ENCODE measurements at regions not wholly inside any gene's neighbourhood (a gene's known extent, or its start where the extent isn't known, plus 50 kb on each side); places are given as distances from the start of the nearest gene placed in this dataset.

DNA sequence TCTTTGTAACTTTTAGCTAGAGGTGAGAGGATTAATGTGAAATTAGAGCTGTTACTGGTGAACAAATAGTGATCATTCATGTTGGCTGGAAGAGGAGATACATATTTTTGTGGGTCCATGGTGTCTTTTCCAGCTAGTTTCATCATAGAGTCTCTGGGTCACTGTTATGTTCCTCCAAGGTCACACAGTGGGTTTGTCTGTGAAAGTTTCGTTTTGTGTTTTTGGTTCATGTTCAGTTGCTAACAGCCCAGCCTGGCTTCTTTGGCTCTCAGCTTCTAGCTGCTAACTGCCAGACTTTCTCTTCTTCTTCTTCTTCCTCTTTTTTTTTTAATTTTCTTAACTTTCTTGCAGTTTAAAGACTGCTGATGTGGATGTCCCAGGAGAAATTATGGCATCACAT, 480.0 kb upstream of the SYT4 start:
- no peak overlapping the region for H3K27ac ChIP-seq (ENCODE audit: low read depth in 1 of 2, low read length in 1 of 2)
- DNase-seq = no peak
- peaks cover 0 to 4% (median 0%) of the 10 kb centered on the region in 4 donors for H3K9me3 ChIP-seq (ENCODE audit: control insufficient read depth in 4 of 4, insufficient read depth in 3 of 4, low read length in 3 of 4)
- no peaks in the 10 kb centered on the region for H3K27me3 ChIP-seq (ENCODE audit: control insufficient read depth in 3 of 3, insufficient read depth in 3 of 3, low read length in 2 of 3)
- TF ChIP-seq, protein P1, sequence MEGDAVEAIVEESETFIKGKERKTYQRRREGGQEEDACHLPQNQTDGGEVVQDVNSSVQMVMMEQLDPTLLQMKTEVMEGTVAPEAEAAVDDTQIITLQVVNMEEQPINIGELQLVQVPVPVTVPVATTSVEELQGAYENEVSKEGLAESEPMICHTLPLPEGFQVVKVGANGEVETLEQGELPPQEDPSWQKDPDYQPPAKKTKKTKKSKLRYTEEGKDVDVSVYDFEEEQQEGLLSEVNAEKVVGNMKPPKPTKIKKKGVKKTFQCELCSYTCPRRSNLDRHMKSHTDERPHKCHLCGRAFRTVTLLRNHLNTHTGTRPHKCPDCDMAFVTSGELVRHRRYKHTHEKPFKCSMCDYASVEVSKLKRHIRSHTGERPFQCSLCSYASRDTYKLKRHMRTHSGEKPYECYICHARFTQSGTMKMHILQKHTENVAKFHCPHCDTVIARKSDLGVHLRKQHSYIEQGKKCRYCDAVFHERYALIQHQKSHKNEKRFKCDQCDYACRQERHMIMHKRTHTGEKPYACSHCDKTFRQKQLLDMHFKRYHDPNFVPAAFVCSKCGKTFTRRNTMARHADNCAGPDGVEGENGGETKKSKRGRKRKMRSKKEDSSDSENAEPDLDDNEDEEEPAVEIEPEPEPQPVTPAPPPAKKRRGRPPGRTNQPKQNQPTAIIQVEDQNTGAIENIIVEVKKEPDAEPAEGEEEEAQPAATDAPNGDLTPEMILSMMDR (IDR thresholded peaks at IDR 0.05; ENCODE audit: control extremely low read depth, extremely low read depth) = no peak
- no peak overlapping the region for H3K4me3 ChIP-seq
- H3K4me1 ChIP-seq (ENCODE audit: control insufficient read depth in 5 of 5, insufficient read depth in 5 of 5, low read length in 5 of 5) = no peaks in the 10 kb centered on the region
- 49 to 63% methylated on average over 1 of the region's 1 CpG for WGBS, 2 donors
- no peak for ATAC-seq (ENCODE audit: insufficient read depth, low FRiP score)
- H3K36me3 ChIP-seq (ENCODE audit: control insufficient read depth in 4 of 4, insufficient read depth in 4 of 4, low read length in 4 of 4) = no peaks in the 10 kb centered on the region
- no peak overlapping the region for H3K9ac ChIP-seq (ENCODE audit: insufficient read depth in 1 of 2, low read length in 2 of 2)

- H3K4me1 ChIP-seq (ENCODE audit: control insufficient read depth in 5 of 5, insufficient read depth in 5 of 5, low read length in 5 of 5) = no peaks in the 10 kb centered on the region
- no peak for ATAC-seq (ENCODE audit: insufficient read depth, low FRiP score)
- H3K4me3 ChIP-seq = no peak overlapping the region
- DNase-seq = no peak
- H3K36me3 ChIP-seq (ENCODE audit: control insufficient read depth in 4 of 4, insufficient read depth in 4 of 4, low read length in 4 of 4) = no peaks in the 10 kb centered on the region
- no peak overlapping the region for H3K27ac ChIP-seq (ENCODE audit: low read depth in 1 of 2, low read length in 1 of 2)
- H3K9me3 ChIP-seq (ENCODE audit: control insufficient read depth in 4 of 4, insufficient read depth in 3 of 4, low read length in 3 of 4) = peaks cover 0 to 7% (median 0%) of the 10 kb centered on the region in 4 donors
- no peaks in the 10 kb centered on the region for H3K27me3 ChIP-seq (ENCODE audit: control insufficient read depth in 3 of 3, insufficient read depth in 3 of 3, low read length in 2 of 3)
- TF ChIP-seq, protein P1 (IDR thresholded peaks at IDR 0.05; ENCODE audit: control extremely low read depth, extremely low read depth) = no peak
- no peak overlapping the region for H3K9ac ChIP-seq (ENCODE audit: insufficient read depth in 1 of 2, low read length in 2 of 2)
Observed at GRCh38 chr18:43758734-43759133, 481.4 kb upstream of the SYT4 start.

GRCh38 chr18:43760010-43760409, 482.7 kb upstream of the SYT4 start:
- Histone ChIP-seq H3K4me1 (ENCODE audit: control insufficient read depth in 5 of 5, insufficient read depth in 5 of 5, low read length in 5 of 5) (no peaks in the 10 kb centered on the region), H3K36me3 (ENCODE audit: control insufficient read depth in 4 of 4, insufficient read depth in 4 of 4, low read length in 4 of 4) (no peaks in the 10 kb centered on the region), H3K9me3 (ENCODE audit: control insufficient read depth in 4 of 4, insufficient read depth in 3 of 4, low read length in 3 of 4) (peaks cover 0 to 7% (median 0%) of the 10 kb centered on the region in 4 donors), H3K27me3 (ENCODE audit: control insufficient read depth in 3 of 3, insufficient read depth in 3 of 3, low read length in 2 of 3) (no peaks in the 10 kb centered on the region), H3K27ac (ENCODE audit: low read depth in 1 of 2, low read length in 1 of 2) (no peak overlapping the region), H3K4me3 (no peak overlapping the region), H3K9ac (ENCODE audit: insufficient read depth in 1 of 2, low read length in 2 of 2) (no peak overlapping the region)
- ATAC-seq (ENCODE audit: insufficient read depth, low FRiP score) (no peak), DNase-seq (no peak)
- TF ChIP-seq, protein P1 (IDR thresholded peaks at IDR 0.05; ENCODE audit: control extremely low read depth, extremely low read depth) = no peak

DNA sequence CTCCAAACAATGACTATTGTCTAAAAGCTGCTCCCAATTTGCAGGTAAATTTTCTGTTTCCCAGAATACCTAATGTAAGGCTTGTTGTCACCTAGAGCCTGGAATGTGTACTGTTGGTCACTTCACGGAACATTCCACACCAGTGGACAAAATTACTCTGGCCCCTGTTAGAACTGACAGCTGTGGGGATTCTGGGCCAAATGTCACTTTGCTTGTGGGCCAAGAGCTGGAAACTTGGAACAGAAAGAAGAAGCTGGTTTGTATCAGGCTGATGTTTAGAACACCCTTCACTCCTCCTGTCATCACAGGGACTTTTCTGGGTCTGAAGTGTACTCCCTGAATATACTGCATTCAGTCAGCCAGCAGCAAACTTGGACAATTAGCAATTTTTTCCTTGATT, 495.6 kb upstream of the SYT4 start:
- WGBS, 2 donors = 79 to 84% methylated on average over 1 of the region's 1 CpG
- no peaks in the 10 kb centered on the region for H3K36me3 ChIP-seq (ENCODE audit: control insufficient read depth in 4 of 4, insufficient read depth in 4 of 4, low read length in 4 of 4)
- no peak for ATAC-seq (ENCODE audit: insufficient read depth, low FRiP score)
- TF ChIP-seq, protein P1 (IDR thresholded peaks at IDR 0.05; ENCODE audit: control extremely low read depth, extremely low read depth) = no peak
- peaks cover 0 to 36% (median 10%) of the 10 kb centered on the region in 5 donors for H3K4me1 ChIP-seq (ENCODE audit: control insufficient read depth in 5 of 5, insufficient read depth in 5 of 5, low read length in 5 of 5)
- no peak overlapping the region for H3K27ac ChIP-seq (ENCODE audit: low read depth in 1 of 2, low read length in 1 of 2)
- H3K9ac ChIP-seq (ENCODE audit: insufficient read depth in 1 of 2, low read length in 2 of 2) = no peak overlapping the region
- H3K4me3 ChIP-seq = no peak overlapping the region
- H3K9me3 ChIP-seq (ENCODE audit: control insufficient read depth in 4 of 4, insufficient read depth in 3 of 4, low read length in 3 of 4) = no peaks in the 10 kb centered on the region
- peak; percentile 50 to 88 (median 79) for DNase-seq
- no peaks in the 10 kb centered on the region for H3K27me3 ChIP-seq (ENCODE audit: control insufficient read depth in 3 of 3, insufficient read depth in 3 of 3, low read length in 2 of 3)

Measured in lung (tissue), 11 donors.